ENCODE measurements at regions not wholly inside any gene's neighbourhood (a gene's known extent, or its start where the extent isn't known, plus 50 kb on each side); places are given as distances from the start of the nearest gene placed in this dataset.

DNA sequence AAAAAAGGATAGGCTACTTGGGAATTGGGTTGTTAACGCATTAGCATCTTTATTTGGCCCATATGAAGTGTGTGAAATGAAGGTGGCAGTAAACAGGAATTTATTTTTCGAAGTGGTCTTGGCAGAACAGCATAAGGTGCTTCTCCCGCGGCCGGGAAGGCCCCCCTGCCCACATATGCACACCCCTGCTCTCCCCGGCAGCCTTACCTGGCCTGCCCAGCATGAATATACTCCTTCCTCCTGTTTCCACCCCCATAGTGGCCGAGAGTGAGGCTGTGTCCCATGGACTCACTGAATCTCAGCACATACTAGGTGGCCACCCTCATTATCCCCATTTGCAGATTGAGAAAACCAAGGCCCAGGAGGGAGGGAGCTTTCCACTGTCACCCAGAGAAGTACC, 54.0 kb upstream of the OLFM1 start:
- ATAC-seq (ENCODE audit: low FRiP score) (no peak), DNase-seq (ENCODE audit: low spot score) (no peak)
- TF ChIP-seq, protein P1, sequence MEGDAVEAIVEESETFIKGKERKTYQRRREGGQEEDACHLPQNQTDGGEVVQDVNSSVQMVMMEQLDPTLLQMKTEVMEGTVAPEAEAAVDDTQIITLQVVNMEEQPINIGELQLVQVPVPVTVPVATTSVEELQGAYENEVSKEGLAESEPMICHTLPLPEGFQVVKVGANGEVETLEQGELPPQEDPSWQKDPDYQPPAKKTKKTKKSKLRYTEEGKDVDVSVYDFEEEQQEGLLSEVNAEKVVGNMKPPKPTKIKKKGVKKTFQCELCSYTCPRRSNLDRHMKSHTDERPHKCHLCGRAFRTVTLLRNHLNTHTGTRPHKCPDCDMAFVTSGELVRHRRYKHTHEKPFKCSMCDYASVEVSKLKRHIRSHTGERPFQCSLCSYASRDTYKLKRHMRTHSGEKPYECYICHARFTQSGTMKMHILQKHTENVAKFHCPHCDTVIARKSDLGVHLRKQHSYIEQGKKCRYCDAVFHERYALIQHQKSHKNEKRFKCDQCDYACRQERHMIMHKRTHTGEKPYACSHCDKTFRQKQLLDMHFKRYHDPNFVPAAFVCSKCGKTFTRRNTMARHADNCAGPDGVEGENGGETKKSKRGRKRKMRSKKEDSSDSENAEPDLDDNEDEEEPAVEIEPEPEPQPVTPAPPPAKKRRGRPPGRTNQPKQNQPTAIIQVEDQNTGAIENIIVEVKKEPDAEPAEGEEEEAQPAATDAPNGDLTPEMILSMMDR (IDR thresholded peaks at IDR 0.05), result no peak

DNA sequence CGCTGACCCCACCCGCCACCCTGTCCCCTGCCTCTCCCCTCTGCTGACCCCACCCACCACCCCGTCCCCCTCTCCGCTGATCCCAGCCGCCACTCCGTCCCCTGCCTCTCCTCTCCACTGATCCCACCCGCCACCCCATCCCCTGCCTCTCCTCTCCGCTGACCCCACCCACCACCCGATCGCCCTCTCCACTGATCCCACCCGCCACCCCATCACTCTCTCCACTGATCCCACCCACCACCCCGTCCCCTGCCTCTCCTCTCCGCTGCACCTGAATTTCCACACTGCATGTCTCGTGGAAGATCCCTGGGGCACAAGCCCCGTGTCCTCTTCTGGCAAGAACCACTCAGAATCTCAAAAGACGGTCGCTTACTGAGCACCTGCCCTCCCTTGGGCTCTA, 53.4 kb upstream of the OLFM1 start:
- no peak for ATAC-seq (ENCODE audit: low FRiP score)
- DNase-seq (ENCODE audit: low spot score), result no peak
- TF ChIP-seq, protein P1 (IDR thresholded peaks at IDR 0.05), result no peak

DNA sequence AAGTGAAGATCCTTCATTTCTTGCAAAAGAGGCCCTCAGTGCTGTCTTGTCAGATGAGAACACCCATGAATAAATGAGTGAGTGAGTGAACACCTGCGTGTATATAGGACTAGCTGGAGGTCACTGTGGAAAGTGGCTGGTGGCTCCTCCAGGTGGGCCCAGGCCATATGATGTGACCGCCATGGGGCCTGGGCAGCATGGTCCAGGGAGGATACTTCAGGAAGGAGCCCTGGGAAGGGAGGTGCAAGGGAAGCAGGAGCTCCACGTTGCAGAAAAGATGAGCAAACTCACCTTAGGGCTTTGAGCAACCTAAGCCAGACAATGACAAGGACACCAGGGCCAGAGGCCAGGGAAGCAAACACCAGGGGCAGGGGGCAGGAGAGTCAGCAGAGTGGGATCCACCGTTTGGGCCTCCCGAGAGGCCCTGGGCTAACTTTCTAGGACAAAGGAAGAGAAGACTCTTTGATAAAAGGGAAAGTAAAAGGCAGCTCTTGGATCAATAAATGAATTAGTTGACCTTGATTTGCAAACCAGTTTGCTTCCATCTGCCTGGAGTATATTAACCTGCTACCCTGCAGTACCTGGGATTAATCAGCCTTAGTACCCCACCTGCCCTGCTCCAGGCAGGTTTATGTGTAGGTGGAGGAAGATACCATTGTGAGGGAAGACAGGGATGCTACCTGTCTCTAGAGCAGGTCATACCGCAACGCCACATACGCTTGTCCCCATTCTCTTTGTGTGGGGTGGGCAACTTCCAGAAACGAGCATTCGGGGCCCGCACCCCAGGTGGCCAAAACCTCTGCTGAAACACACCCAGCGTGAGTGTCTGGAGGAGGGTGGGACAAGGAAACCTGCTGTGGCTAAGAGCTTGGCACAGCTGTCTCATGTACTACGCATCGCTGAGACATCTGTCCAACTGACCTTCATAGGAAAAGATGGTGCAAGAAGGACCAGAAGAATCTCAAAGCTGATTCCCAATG, 51.4 kb upstream of the OLFM1 start:
- DNase-seq (ENCODE audit: low spot score), result no peak
- ATAC-seq (ENCODE audit: low FRiP score), result no peak

DNA sequence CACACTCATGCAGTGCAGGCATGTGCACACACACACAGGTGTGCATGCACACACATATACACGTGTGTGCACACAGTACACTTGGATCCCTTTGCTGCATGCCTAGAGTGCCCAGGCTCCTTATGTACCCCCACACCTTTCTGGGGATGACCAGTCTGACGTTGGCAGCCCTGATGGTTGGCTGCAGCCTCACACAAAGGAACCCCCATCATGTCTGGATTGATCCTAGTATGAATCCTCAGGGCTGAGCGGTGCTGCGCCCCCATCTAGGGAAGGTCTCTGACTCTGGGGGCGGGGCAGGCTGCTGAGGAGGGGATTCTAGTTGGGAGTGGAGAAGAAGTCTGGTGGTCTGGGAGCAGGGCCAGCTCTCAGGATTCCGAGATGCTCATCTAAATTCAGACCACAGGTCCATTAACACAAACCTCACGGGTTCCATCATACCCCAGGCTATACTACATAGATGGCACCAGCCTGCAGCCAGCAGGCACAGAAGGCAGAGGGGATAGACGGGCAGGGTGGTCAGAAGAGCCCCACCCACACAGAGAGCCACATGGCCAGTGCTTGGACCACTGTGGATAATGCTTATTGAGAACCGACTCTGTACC, 50.5 kb upstream of the OLFM1 start:
- no peak for DNase-seq (ENCODE audit: low spot score)
- TF ChIP-seq, protein P1 (IDR thresholded peaks at IDR 0.05), result no peak
- ATAC-seq (ENCODE audit: low FRiP score), result no peak

More for the DNA sequence above, 51.4 kb upstream of the OLFM1 start:
- TF ChIP-seq, protein P1 (IDR thresholded peaks at IDR 0.05), result no peak

DNA sequence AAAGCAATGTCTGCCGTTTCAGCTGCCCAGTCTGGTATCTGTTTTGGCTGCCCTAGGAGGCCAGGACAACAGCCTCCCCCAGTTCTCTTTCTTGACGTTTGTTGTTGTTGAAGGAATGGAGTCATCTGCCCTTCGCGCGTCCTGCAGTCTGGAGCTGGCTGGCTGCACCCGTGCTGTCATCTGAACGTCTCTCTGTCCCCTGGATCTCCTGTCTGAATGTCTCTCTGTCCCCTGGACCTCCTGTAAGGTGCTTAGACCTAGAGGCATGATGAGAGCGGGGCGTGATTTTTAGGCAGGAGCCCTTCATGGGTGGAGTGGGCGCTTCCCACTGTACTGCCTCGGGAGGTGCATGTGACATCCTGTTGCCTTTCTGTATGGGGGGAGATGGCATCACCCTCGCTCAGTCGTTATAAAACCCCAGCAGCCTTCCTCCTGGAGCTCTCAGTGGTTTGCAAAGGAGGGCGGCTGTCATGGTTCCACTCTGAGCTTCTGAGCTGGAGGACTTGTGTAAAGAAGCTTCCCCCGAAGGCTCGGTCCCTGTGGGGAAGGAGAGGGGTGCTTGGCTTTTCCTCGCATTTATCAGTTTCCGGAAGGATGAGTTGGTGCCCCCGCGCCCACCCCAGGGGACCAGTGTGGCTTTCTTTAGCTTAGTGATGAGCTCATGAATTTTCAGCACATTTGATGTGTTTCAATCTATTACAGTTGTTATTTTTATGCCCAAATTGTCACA, 49.8 kb upstream of the OLFM1 start:
- TF ChIP-seq, protein P1 (IDR thresholded peaks at IDR 0.05), result no peak
- ATAC-seq (ENCODE audit: low FRiP score) (no peak), DNase-seq (ENCODE audit: low spot score) (no peak)

Data from omental fat pad (tissue), 3 donors.